GM23338 (cell line): ENCODE measurements at regions not wholly inside any gene's neighbourhood (a gene's known extent, or its start where the extent isn't known, plus 50 kb on each side); places are given as distances from the start of the nearest gene placed in this dataset.

Experiments
- CTCF ChIP-seq, 2 experiments: fragments of 200-600 bp in 1 of 2; sonication (generic) in 1 of 2; conservative IDR thresholded peaks; 2 replicates each; pipeline versions ENCODE4 v1.5.1 to v1.6.1; 2016 to 2017; ENCODE audit warnings: antibody characterized with exemption in 2 of 2, low read depth in 2 of 2, mild to moderate bottlenecking in 2 of 2, moderate library complexity in 1 of 2
- EZH2 ChIP-seq: fragments of 200-600 bp; sonication (generic); IDR thresholded peaks from one replicate; pipeline ENCODE4 v1.8.0; 2017; ENCODE audit warnings: antibody characterized with exemption, mild to moderate bottlenecking, low read depth; ENCODE audit not compliant: unreplicated experiment

- TF ChIP-seq CTCF (conservative IDR thresholded peaks at IDR 0.05; ENCODE audit: low read depth in 2 of 2) (no peak), EZH2 (no peak)
These were observed 541.7 kb downstream of the SLC16A7 start for GRCh38 chr12:60137513-60137912.
